GM23248 (cell line): ENCODE measurements at regions not wholly inside any gene's neighbourhood (a gene's known extent, or its start where the extent isn't known, plus 50 kb on each side); places are given as distances from the start of the nearest gene placed in this dataset.

Source experiments
- EZH2 ChIP-seq: fragments of 200-600 bp; sonication (generic); IDR thresholded peaks from 2 replicates; pipeline ENCODE4 v1.6.1; 2018; ENCODE audit warnings: antibody characterized with exemption, mild to moderate bottlenecking; ENCODE audit not compliant: insufficient read depth, poor library complexity, severe bottlenecking
- EZH2phosphoT487 ChIP-seq: fragments of 200-600 bp; sonication (generic); IDR thresholded peaks from 2 replicates; pipeline ENCODE4 v1.6.1; 2018; ENCODE audit warnings: antibody characterized with exemption, moderate library complexity, mild to moderate bottlenecking, low read depth; ENCODE audit not compliant: insufficient read depth

DNA sequence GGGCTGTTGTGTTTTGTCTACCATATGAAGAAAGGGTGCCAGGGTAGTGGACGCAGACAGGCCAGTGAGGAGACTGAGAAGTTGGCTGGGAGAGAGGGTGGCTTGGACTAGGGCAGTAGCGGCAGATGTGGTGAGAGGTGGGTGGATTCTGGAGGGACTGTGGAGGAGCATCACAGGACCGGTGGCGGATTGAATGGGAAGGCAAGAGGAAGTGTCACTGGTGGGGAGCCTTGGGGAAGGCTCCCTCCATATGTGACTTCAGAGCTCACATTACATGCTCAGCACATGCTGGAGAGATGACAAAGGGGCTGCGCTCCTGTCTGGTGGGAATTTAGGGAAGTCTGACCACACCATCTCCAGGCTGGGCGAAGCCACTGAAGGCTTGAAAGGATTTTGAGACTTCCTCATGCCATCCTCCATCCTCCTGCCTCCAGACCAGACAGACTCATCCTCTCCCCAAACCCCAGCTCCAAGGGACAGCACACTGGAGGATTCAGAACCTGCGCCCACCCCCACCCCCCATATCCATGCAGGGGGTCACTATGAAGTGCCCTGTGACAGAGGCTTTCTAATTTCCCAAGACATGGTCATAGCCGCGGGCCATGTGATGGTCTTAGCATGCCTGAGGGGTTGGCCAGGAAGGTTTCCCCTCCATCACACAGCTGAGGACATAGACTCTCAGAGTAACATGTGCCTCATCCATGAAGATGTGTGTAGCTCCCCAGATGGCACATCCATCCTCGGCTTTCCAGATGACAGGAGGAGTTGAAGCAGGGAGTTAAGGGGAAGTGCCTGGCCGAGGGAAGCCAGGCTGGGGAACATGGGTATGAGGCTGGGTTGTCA is 138.8 kb upstream of the WNT4 start:
- TF ChIP-seq EZH2 (no peak), EZH2phosphoT487 (no peak)
